Neuronal stem cell (in vitro differentiated cells): ENCODE measurements at regions not wholly inside any gene's neighbourhood (a gene's known extent, or its start where the extent isn't known, plus 50 kb on each side); places are given as distances from the start of the nearest gene placed in this dataset.

ENCODE experiments used
- DNase-seq: peaks from one replicate; pipeline ENCODE4 v3.0.0-alpha.2; 2013; ENCODE audit warnings: low spot score
- H2AFZ ChIP-seq: one replicate; pipeline ENCODE4 v1.6.1; 2013; ENCODE audit warnings: mild to moderate bottlenecking, low read length, inconsistent platforms
- H2AK5ac ChIP-seq: 2 replicates; pipeline ENCODE4 v1.6.1; 2013; ENCODE audit warnings: low read depth, mild to moderate bottlenecking, inconsistent platforms, low read length, moderate library complexity, mixed read lengths
- H2BK120ac ChIP-seq: 2 replicates; pipeline ENCODE4 v1.6.1; 2013; ENCODE audit warnings: low read depth, mild to moderate bottlenecking, inconsistent platforms, low read length, moderate library complexity, mixed read lengths
- H2BK12ac ChIP-seq: one replicate; pipeline ENCODE4 v1.6.1; 2013; ENCODE audit warnings: low read length, inconsistent platforms
- H2BK15ac ChIP-seq: 2 replicates; pipeline ENCODE4 v1.6.1; 2013; ENCODE audit warnings: mild to moderate bottlenecking, low read length, inconsistent platforms, mixed read lengths
- H2BK5ac ChIP-seq: one replicate; pipeline ENCODE4 v1.6.1; 2013; ENCODE audit warnings: inconsistent platforms, mild to moderate bottlenecking, low read length, moderate library complexity
- H3K14ac ChIP-seq: one replicate; pipeline ENCODE4 v1.6.1; 2013; ENCODE audit warnings: low read length, inconsistent platforms
- H3K18ac ChIP-seq: 2 replicates; pipeline ENCODE4 v1.6.1; 2013; ENCODE audit warnings: low read length, inconsistent platforms
- H3K23ac ChIP-seq: 2 replicates; pipeline ENCODE4 v1.6.1; 2013; ENCODE audit warnings: low read depth, mild to moderate bottlenecking, mixed read lengths, low read length, inconsistent platforms; ENCODE audit not compliant: poor library complexity
- H3K27ac ChIP-seq: replicated peaks from 3 replicates; pipeline ENCODE4 v1.5.1; 2013; ENCODE audit warnings: low read length, inconsistent platforms
- H3K27me3 ChIP-seq, 3 experiments: 2 replicates each; pipeline ENCODE4 v1.6.1; 2013; ENCODE audit warnings: low read length in 3 of 3, mild to moderate bottlenecking in 2 of 3, inconsistent platforms in 1 of 3, low read depth in 1 of 3, mixed read lengths in 1 of 3, moderate library complexity in 1 of 3; ENCODE audit not compliant: control insufficient read depth in 3 of 3, insufficient read depth in 3 of 3
- H3K36me3 ChIP-seq, 2 donors: replicated peaks in 1 of 2; 2 replicates each; pipeline ENCODE4 v1.6.1; 2013; ENCODE audit warnings: low read length in 2 of 2; ENCODE audit not compliant: control insufficient read depth in 2 of 2, insufficient read depth in 2 of 2
- H3K4ac ChIP-seq: 2 replicates; pipeline ENCODE4 v1.6.1; 2013; ENCODE audit warnings: inconsistent platforms, mild to moderate bottlenecking, low read length, moderate library complexity
- H3K4me1 ChIP-seq, 2 donors: 1 replicate in 1 of 2; 2 replicates in 1 of 2; pipeline ENCODE4 v1.6.1; 2013; ENCODE audit warnings: low read length in 2 of 2, low read depth in 1 of 2; ENCODE audit not compliant: control insufficient read depth in 2 of 2, insufficient read depth in 1 of 2
- H3K4me2 ChIP-seq: one replicate; pipeline ENCODE4 v1.6.1; 2013; ENCODE audit warnings: mild to moderate bottlenecking, low read length, inconsistent platforms; ENCODE audit not compliant: insufficient read depth, poor library complexity, severe bottlenecking
- H3K4me3 ChIP-seq, 2 donors: 2 replicates each; pipeline ENCODE4 v1.5.1; 2013; ENCODE audit warnings: low read length in 2 of 2, mild to moderate bottlenecking in 2 of 2, inconsistent platforms in 1 of 2, moderate library complexity in 1 of 2
- H3K79me1 ChIP-seq: one replicate; pipeline ENCODE4 v1.6.1; 2013; ENCODE audit warnings: low read depth, mild to moderate bottlenecking, inconsistent platforms, low read length, moderate library complexity
- H3K9ac ChIP-seq: one replicate; pipeline ENCODE4 v1.6.1; 2013; ENCODE audit warnings: mild to moderate bottlenecking, low read depth, low read length, inconsistent platforms; ENCODE audit not compliant: poor library complexity
- H3K9me3 ChIP-seq, 2 donors: replicated peaks in 1 of 2; 2 replicates each; pipeline versions ENCODE3 to v1.6.1; 2013; ENCODE audit warnings: low read length in 2 of 2, mild to moderate bottlenecking in 2 of 2, inconsistent platforms in 1 of 2, low read depth in 1 of 2, mixed read lengths in 1 of 2, moderate library complexity in 1 of 2; ENCODE audit not compliant: control insufficient read depth in 2 of 2, insufficient read depth in 1 of 2
- H4K8ac ChIP-seq: one replicate; pipeline ENCODE4 v1.6.1; 2013; ENCODE audit warnings: low read depth, mild to moderate bottlenecking, inconsistent platforms, low read length, moderate library complexity
- H4K91ac ChIP-seq: one replicate; pipeline ENCODE4 v1.6.1; 2013; ENCODE audit warnings: low read length, low read depth, mild to moderate bottlenecking, inconsistent platforms; ENCODE audit not compliant: poor library complexity
- WGBS, 2 donors: extraction: QIAGEN DNeasy Blood & Tissue Kit; methylation state at CpG; one replicate each; pipeline ENCODE4 v1.1.7; 2013; ENCODE audit warnings: missing lambda C conversion rate in 2 of 2, mixed read lengths in 1 of 2; ENCODE audit not compliant: insufficient read length in 2 of 2, insufficient replicate concordance in 1 of 2; ENCODE audit errors: extremely low coverage in 2 of 2; 5-methylcytosine and 5-hydroxymethylcytosine counted together

DNA sequence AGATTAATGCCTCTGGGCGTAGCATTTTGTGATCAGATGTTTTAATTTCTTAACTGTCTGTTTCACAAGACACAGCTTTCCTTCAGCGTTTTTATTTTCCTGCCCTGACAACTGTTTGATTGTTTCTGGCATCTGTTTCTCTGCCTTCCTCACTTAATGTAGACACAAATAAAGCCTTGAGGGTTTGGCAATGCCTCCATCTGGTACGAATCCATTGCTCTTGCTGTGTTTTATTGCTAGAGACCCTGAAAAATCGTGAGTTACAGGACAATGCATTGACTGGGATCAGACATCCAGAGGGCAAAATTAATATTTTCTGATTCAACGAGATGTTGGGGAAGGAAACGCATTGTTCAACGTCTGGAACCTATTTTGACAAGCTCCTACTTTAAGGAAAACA lies 363.5 kb downstream of the MRPL39 start:
- no CpG with 5 or more reads among the region's 7 CpGs for WGBS, 2 donors
- Histone ChIP-seq H3K14ac (no peak overlapping the region), H2BK5ac (no peak overlapping the region), H4K8ac (no peak overlapping the region), H3K23ac (no peak overlapping the region), H2BK120ac (no peak overlapping the region), H3K9ac (no peak overlapping the region), H3K79me1 (no peaks in the 10 kb centered on the region), H3K4me3 (no peak overlapping the region), H2AFZ (no peak overlapping the region), H3K9me3 (no peaks in the 10 kb centered on the region), H3K36me3 (no peaks in the 10 kb centered on the region), H3K27ac (no peak overlapping the region), H2BK12ac (no peak overlapping the region), H3K4me1 (no peaks in the 10 kb centered on the region), H2AK5ac (no peak overlapping the region), H3K4me2 (no peak overlapping the region), H2BK15ac (no peak overlapping the region), H4K91ac (no peak overlapping the region), H3K4ac (no peak overlapping the region), H3K18ac (no peak overlapping the region), H3K27me3 (no peaks in the 10 kb centered on the region)
- no peak for DNase-seq

DNA sequence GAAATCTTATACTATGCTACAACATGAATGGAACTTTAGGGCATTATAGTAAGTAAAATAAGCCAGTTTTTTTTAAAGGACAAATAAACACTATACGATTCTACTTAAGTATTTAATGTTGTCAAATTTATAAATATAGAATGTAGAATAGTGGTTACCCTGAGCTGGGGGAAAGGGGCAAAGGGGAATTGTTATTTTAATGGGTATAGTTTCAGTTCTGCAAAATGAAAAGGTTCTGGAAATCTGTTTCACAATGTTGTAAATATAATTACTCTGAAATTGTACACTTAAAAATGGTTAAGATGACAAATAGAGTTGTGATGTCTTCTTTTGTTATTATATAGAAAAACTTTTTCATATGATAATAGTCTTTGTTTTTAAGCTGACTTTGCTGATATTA lies 366.3 kb downstream of the MRPL39 start:
- Histone ChIP-seq H2BK12ac (no peak overlapping the region), H2BK120ac (no peak overlapping the region), H3K23ac (no peak overlapping the region), H3K4me2 (no peak overlapping the region), H2BK15ac (no peak overlapping the region), H2AFZ (no peak overlapping the region), H3K27me3 (no peaks in the 10 kb centered on the region), H3K4me3 (no peak overlapping the region), H3K4ac (no peak overlapping the region), H3K14ac (no peak overlapping the region), H3K36me3 (no peaks in the 10 kb centered on the region), H3K9me3 (no peaks in the 10 kb centered on the region), H3K79me1 (no peaks in the 10 kb centered on the region), H4K8ac (no peak overlapping the region), H2AK5ac (no peak overlapping the region), H3K4me1 (no peaks in the 10 kb centered on the region), H3K27ac (no peak overlapping the region), H3K18ac (no peak overlapping the region), H2BK5ac (no peak overlapping the region), H3K9ac (no peak overlapping the region), H4K91ac (no peak overlapping the region)
- no peak for DNase-seq
- no CpG with 5 or more reads among the region's 1 CpG for WGBS, 2 donors

DNA sequence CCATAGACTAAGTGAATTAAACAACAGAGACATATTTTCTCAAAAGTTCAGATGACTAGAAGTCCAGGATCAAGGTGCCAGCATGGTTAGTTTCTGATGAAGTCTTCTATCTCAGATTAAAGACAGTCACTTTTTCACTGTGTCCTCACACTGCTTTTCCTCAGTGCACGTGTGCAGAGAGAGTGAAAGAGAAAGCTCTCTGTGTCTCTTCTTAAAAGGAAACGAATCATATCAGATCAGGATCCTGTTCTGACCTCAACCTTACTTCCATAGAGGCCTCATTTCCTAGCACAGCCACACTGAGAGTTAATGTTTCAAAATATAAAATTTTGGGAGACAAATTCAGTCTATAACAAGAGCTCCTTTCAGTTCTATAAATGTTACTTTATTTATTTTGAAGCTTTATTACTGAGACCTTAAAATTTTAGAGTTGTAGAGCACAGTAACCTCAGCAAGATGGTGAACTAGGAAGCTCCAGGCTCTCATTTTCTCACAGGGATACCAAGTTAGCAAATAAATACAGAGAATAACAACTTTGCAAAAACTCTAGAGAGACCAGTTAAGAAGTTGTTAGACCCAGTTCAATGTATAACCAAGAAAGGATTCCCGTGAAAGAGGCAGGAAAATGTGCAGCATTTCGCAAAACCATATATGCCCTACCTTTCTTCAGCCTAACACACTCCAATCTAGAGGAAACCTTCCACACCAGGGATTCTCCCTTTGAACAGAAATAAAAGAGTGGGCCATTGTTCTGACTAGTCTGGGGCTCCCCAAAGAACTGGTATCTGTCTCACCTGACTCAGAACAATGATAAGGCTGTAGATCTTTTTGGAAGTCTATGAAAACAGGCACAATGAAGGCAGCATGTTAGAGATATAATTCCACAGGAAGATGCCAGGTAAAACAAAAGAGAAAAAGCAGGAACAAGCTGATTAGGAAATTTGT lies 372.2 kb downstream of the MRPL39 start:
- no peak overlapping the region for H3K4me2 ChIP-seq
- no peak overlapping the region for H3K4me3 ChIP-seq
- H2BK5ac ChIP-seq, result no peak overlapping the region
- no peak overlapping the region for H3K4ac ChIP-seq
- no peak overlapping the region for H2BK12ac ChIP-seq
- H3K79me1 ChIP-seq, result no peaks in the 10 kb centered on the region
- no peaks in the 10 kb centered on the region for H3K36me3 ChIP-seq
- H2BK15ac ChIP-seq, result no peak overlapping the region
- H3K18ac ChIP-seq, result no peak overlapping the region
- H3K14ac ChIP-seq, result no peak overlapping the region
- no peaks in the 10 kb centered on the region for H3K27me3 ChIP-seq
- no peak overlapping the region for H2BK120ac ChIP-seq
- no CpG with 5 or more reads among the region's 4 CpGs for WGBS, 2 donors
- no peak overlapping the region for H4K91ac ChIP-seq
- no peaks in the 10 kb centered on the region for H3K4me1 ChIP-seq
- H3K9me3 ChIP-seq, result no peaks in the 10 kb centered on the region
- H3K23ac ChIP-seq, result no peak overlapping the region
- H4K8ac ChIP-seq, result no peak overlapping the region
- H2AK5ac ChIP-seq, result no peak overlapping the region
- no peak overlapping the region for H2AFZ ChIP-seq
- DNase-seq, result no peak
- H3K9ac ChIP-seq, result no peak overlapping the region
- no peak overlapping the region for H3K27ac ChIP-seq

DNA sequence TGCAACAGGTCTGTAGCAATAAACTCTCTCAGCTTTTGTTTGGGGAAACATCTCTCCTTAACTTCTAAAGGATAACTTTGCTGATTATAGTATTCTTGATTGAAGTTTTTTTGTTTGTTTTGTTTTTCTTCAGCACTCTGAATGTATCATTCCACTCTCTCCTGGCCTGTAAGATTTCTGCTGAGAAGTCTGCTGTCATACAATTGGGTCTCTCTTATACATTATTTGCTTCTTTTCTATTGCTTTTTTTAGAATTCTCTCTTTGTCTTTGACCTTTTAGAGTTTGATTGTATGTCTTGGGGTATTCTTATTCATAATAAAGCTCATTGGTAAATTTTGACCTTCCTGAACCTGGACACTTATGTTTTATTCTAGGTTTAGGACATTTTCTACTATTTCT lies 386.3 kb downstream of the MRPL39 start:
- H3K14ac ChIP-seq, result no peak overlapping the region
- no peak overlapping the region for H3K4me3 ChIP-seq
- H3K4me2 ChIP-seq, result no peak overlapping the region
- H2BK15ac ChIP-seq, result no peak overlapping the region
- peaks cover 0 to 4% of the 10 kb centered on the region in 2 donors for H3K9me3 ChIP-seq
- no peak for DNase-seq
- H2BK12ac ChIP-seq, result no peak overlapping the region
- H4K91ac ChIP-seq, result no peak overlapping the region
- H2BK120ac ChIP-seq, result no peak overlapping the region
- H3K27ac ChIP-seq, result no peak overlapping the region
- H3K9ac ChIP-seq, result no peak overlapping the region
- H2BK5ac ChIP-seq, result no peak overlapping the region
- H3K4me1 ChIP-seq, result no peaks in the 10 kb centered on the region
- H3K27me3 ChIP-seq, result no peaks in the 10 kb centered on the region
- no peaks in the 10 kb centered on the region for H3K79me1 ChIP-seq
- no peak overlapping the region for H3K18ac ChIP-seq
- H3K23ac ChIP-seq, result no peak overlapping the region
- no peaks in the 10 kb centered on the region for H3K36me3 ChIP-seq
- H2AFZ ChIP-seq, result no peak overlapping the region
- H2AK5ac ChIP-seq, result no peak overlapping the region
- H3K4ac ChIP-seq, result no peak overlapping the region
- no peak overlapping the region for H4K8ac ChIP-seq
